ENCODE measurements at regions not wholly inside any gene's neighbourhood (a gene's known extent, or its start where the extent isn't known, plus 50 kb on each side); places are given as distances from the start of the nearest gene placed in this dataset.

GRCh38 chr1:57784356-57784755 lies 360.5 kb upstream of the DAB1 start:
- DNase-seq: no peak

- DNase-seq: no peak
Measured at GRCh38 chr1:57782357-57782756, 358.5 kb upstream of the DAB1 start.

GRCh38 chr1:57772580-57773195 lies 348.8 kb upstream of the DAB1 start:
- DNase-seq: no peak

- DNase-seq: peak; percentile 6
Measured at GRCh38 chr1:57770772-57771171, 346.9 kb upstream of the DAB1 start.

- no peak for DNase-seq
Measured at GRCh38 chr1:57770236-57770635, 346.4 kb upstream of the DAB1 start.

GRCh38 chr1:57761628-57762027 lies 337.8 kb upstream of the DAB1 start:
- no peak for DNase-seq

- DNase-seq: no peak
Measured at GRCh38 chr1:57752843-57753242, 329.0 kb upstream of the DAB1 start.

- DNase-seq: no peak
Measured at GRCh38 chr1:57748719-57749118, 324.9 kb upstream of the DAB1 start.

- DNase-seq: no peak
Measured at GRCh38 chr1:57747818-57748217, 324.0 kb upstream of the DAB1 start.

- no peak for DNase-seq
Measured at GRCh38 chr1:57741521-57741920, 317.7 kb upstream of the DAB1 start.

GRCh38 chr1:57736940-57737339 lies 313.1 kb upstream of the DAB1 start:
- no peak for DNase-seq

GRCh38 chr1:57729181-57729580 lies 305.3 kb upstream of the DAB1 start:
- no peak for DNase-seq

- no peak for DNase-seq
Measured at GRCh38 chr1:57727121-57727520, 303.3 kb upstream of the DAB1 start.

- DNase-seq: no peak
Measured at GRCh38 chr1:57725318-57725717, 301.5 kb upstream of the DAB1 start.

GRCh38 chr1:57724535-57724934 lies 300.7 kb upstream of the DAB1 start:
- DNase-seq: no peak

- no peak for DNase-seq
Measured at GRCh38 chr1:57722285-57722978, 298.6 kb upstream of the DAB1 start.

- DNase-seq: no peak
Measured at GRCh38 chr1:57721001-57721400, 297.1 kb upstream of the DAB1 start.

- no peak for DNase-seq
Measured at GRCh38 chr1:57719274-57719673, 295.4 kb upstream of the DAB1 start.

- no peak for DNase-seq
Measured at GRCh38 chr1:57713501-57713900, 289.6 kb upstream of the DAB1 start.

- DNase-seq: no peak
Measured at GRCh38 chr1:57712846-57713245, 289.0 kb upstream of the DAB1 start.

GRCh38 chr1:57711326-57711725 lies 287.5 kb upstream of the DAB1 start:
- no peak for DNase-seq

GRCh38 chr1:57707631-57708030 lies 283.8 kb upstream of the DAB1 start:
- DNase-seq: no peak

GRCh38 chr1:57704811-57705210 lies 281.0 kb upstream of the DAB1 start:
- no peak for DNase-seq

GRCh38 chr1:57704231-57704630 lies 280.4 kb upstream of the DAB1 start:
- DNase-seq: no peak

- no peak for DNase-seq
Measured at GRCh38 chr1:57696904-57697303, 273.0 kb upstream of the DAB1 start.
